OCI-M1 (cell line): ENCODE measurements at regions not wholly inside any gene's neighbourhood (a gene's known extent, or its start where the extent isn't known, plus 50 kb on each side); places are given as distances from the start of the nearest gene placed in this dataset.
"Not testable (repeated sequence)": the region's sequence is repeated elsewhere in the genome, so short reads cannot be mapped to it uniquely, and the experiment has no call there.

ENCODE experiments used
- DNase-seq: peaks from one replicate; lab custom pipeline; 2025; lab: John Stamatoyannopoulos, UW

DNA sequence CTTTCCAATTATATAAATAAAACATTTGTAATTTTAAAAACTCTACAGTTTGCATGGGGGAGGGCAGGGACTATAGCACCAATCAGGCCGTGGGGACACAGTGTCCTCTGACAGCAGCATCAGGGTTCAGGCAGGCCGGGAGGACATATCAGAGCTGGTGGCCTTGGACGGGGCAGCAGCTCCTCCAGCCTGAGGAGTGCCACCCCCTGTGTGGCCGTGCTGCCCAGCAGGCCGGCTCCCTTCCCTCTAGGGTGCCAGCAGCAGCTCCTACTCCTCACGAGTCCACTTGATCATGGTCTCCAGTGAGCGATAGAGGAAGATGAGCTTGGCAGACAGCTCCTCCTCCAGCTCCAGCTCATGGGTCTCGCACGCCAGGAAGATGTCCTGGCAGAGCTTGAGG, 144.0 kb upstream of the PHACTR3 start:
- DNase-seq, result no peak

DNA sequence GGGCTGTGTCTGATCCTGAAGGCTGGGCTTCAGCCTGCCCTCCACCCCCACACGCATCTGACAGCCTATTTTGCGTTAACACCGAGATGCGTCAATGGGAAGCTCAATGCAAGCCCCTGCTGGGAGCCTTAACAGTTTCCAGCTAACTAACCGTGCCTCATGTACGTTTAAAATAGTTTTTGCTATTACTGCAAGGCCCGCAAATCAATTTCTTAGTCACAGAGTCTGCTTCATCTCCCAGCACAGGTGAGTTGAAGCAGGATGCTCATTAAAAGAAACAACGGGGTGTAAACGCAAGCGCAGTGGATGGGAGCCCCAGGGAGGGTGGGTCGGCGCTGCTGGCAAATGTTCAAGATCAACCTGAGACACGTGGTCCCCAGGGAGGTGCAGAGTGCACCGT, 142.8 kb upstream of the PHACTR3 start:
- DNase-seq, result no peak

- DNase-seq, result no peak
Measured at GRCh38 chr20:59462249-59462648, 142.1 kb upstream of the PHACTR3 start.

GRCh38 chr20:59463541-59463940, 140.8 kb upstream of the PHACTR3 start:
- no peak for DNase-seq

GRCh38 chr20:59466107-59466815, 138.1 kb upstream of the PHACTR3 start:
- DNase-seq, result no peak

- DNase-seq, result no peak
Measured at GRCh38 chr20:59468831-59469230, 135.5 kb upstream of the PHACTR3 start.

DNA sequence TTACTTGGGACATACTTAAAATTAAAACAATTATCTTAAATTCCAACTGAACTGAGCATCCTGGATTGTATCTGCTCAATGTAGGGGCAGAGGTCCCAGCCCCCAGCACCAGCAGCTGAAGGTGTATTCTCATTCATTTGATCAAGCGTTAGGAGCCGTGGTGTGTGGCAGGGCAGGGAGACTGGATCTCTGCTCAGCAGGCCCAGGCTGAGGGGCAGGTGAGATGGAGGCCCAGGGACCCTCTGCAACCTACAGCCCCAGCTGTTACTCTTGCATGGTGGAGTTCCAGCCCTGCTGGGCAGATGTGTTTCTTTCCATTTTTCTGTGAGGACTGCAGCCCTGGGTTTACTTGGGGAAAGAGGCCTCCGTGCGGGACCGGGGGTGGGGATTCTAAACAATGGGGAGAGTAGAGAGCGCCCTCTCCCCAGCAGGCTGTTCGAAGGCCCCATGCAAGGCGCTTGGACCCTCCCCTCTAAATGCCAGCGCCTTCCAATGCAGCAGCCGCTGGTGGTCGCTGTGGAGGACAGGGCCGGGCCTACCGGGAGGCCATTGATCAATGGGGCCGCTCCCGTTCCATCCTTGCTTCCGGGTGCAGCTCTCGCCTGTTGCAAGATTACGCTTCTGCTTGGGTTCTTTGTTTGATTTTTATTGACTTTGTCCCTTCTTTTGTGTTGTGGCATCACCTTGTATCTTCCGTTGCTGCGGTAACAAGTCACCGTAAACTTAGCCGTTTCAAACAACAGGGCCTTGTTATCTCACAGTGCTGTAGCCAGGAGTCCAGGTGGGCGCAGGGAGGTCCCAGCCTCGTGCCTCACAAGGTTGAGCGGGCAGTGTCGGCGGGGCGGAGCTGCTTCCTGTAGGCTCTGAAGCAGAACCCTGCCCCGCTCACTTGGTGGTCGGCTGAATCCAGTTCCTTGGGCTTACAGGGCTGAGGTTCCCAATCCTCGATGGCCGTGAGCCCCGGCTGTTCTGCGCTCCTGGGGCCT, 134.8 kb upstream of the PHACTR3 start:
- no peak for DNase-seq

- no peak for DNase-seq
Measured at GRCh38 chr20:59470521-59470920, 133.8 kb upstream of the PHACTR3 start.

DNA sequence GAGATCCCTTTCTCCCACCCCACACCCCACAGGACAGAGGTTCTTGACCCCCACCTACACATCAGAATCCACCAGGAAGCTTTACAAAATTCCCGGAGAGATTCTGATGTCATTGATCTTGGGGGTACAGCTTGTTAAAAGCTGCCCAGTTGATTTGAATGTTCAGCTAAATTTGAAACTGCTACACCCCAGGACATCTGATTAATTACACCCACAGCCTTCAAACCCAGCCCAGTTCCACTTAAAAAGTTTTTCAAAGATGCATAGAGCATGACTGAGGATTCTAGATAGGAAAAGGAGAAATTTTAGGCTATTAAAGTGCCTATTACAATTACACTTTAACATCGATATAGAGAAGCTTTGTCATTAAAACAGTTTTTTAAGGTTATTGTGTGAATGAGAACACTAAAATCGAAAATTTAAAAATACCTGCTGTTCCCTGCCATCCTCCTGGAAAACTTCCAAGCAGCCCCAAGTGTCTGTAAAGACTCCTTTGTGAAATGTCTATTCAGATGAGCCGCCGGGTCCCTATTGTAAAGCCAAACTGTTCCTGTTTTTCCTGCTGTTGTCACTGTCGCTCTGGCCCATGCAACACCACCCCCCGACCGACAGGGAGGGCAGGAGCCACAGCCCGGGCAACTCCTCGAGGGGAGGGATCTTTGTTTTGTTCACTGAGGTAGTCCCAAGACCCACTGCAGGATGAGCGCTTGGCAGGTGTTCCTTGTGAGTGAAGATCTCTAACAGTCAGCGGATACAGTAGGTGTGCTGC, 132.5 kb upstream of the PHACTR3 start:
- DNase-seq, result no peak

- no peak for DNase-seq
Measured at GRCh38 chr20:59473742-59474141, 130.6 kb upstream of the PHACTR3 start.

GRCh38 chr20:59481067-59481466, 123.3 kb upstream of the PHACTR3 start:
- no peak for DNase-seq

DNA sequence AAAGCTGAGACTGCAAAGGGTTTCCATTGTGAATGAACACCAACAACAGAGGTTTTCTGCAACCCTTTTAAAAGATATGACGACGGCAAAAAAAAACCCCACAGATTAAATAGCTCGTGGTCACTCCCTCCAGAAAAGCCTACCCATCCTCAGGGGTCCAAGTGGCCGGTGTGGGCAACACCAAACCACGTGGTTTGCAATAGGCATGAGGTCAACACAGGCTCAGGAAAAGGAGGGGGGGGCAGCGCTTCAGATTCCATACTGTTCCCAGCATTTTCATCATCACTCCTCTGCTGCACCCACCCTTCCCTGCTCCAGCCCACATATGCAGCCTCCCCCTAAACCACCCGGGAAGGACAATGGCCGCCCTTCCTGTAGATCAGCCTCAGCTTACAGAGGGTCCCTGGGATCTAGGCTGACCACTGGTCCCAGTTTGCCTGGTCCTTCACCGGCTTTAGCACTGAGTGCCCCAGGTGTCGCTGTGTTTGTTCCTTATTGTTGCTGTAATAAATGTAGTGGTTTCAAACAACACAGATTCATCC, 122.8 kb upstream of the PHACTR3 start:
- DNase-seq, result no peak

DNA sequence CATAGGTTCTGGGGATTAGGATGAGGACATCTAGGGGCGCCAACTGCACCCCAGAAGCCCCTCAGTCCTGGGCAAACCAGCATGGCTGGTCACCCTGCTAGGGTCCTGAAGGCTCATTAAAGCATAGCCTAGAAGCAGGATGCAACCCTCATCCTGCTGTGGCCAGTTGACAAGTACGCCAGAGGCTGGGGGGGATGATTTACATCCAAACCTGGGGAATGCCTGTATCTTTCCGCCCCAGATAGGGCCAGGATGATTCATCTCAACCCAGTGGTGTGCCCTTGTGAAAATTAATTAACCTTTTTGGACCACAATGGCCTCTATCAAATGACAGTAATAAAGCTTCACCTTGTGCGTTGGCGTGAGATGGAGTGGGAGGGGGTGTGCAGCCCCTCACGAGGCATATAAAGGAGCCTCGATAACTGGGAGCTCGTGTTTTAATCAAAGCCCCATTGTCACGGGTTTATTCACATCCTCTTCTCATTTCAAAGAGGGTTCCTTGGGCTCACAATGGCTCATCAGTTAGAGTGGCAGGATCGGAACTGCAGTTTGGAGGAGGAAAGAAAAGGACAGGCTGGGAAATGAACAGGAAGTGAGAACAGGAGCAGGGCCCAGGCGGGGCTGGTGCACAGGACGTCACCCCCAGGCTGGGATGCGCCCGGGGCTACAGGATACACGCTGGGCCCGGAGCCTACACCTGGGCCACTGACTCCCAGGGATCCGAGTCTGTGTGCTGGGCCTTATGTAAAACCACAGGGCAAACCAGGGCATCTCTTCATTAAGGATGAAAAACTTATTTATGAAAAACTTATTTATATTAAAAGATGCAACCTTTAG, 121.8 kb upstream of the PHACTR3 start:
- DNase-seq, result no peak

- no peak for DNase-seq
Measured at GRCh38 chr20:59483481-59483880, 120.9 kb upstream of the PHACTR3 start.

DNA sequence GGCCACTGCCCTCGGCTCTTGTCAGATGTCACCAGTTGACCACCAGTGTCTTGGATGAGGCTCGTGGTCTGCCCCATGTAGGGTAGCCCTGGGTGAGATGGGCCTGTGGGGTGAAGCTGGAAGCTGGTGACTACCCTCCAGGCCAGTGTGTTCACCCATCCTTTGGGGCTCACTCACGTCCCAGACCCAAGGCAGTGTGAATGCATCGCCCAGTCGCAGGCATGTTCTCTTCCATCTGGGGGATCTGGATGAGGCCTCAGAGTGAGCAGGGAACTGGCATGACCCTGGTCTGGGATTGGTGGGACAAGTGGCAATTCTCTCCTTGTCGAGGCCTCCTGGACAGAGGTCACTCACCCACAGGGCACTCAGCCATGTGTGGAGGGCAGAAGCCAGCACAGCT, 120.1 kb upstream of the PHACTR3 start:
- DNase-seq, result no peak

DNA sequence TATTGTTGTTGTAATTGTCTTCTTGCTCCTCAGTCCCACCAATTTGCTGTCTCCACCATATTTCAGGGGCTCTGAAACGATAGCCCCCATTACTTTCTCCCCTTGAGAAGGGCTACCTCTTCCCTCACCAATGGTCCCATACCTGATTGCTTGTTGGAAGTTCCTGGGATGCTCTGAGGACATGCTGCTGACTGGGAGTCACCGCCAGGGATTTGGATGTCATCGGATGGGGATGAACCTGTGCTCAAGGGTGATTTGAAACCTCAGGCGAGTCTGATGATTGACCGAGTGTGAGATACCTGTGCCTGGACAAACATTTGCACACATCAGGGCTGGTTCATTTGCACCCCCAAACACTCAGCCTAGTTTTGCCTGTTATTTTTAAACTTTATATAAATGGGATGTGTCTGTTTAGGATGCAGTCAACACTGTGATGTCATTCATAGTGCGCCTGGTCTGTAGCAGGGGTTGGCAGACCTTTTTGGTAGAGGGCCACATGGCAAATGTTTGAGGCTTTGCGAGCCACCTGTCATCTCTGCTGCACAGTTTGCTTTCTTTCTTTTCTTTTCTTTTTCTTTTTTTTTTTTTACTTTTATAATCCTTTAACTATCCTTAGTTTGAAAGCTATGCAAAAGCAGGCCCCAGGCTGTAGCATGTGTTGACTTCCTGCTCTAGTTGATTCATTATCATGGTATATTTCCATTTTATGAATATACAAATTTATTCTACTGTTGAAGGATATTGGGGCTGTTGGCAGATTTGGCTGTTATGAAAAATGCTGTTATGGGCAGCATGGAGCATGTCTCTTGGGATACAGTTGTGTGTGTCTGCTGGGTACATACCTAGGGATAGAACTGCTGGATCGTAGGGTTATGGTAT, 118.5 kb upstream of the PHACTR3 start:
- DNase-seq, result no peak

- not testable (repeated sequence) for DNase-seq
Measured at GRCh38 chr20:59488459-59488858, 115.9 kb upstream of the PHACTR3 start.

- not testable (repeated sequence) for DNase-seq
Measured at GRCh38 chr20:59490196-59491004, 113.9 kb upstream of the PHACTR3 start.

DNA sequence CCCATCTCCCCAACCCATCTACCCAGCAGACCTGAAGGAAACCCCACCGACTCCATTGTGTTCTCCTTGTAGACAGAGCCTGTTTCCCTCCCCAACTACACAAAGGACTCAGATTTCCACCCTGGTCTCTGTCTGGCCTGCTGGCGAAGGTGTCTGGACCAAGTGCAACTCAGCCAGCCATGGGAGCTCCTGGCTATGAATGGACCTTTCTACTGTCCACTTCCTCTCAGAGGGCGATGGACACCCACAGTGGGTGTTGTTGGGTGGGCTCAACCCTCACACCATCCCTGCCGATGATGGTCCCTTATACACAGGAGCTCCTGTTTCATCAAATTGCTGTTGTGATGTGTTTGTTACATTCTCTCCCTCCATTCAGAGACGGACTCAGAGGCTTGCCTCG, 112.5 kb upstream of the PHACTR3 start:
- no peak for DNase-seq
